Activated CD8-positive, alpha-beta memory T cell treated with anti-CD3 and anti-CD28 coated beads, Interleukin-2, amount 50 U/mL, for 24 hours (primary cell): ENCODE measurements at regions not wholly inside any gene's neighbourhood (a gene's known extent, or its start where the extent isn't known, plus 50 kb on each side); places are given as distances from the start of the nearest gene placed in this dataset.

Experiments
- DNase-seq: peaks from one replicate; pipeline ENCODE4 v3.0.0-alpha.2; 2020; ENCODE audit errors: extremely low read depth

DNA sequence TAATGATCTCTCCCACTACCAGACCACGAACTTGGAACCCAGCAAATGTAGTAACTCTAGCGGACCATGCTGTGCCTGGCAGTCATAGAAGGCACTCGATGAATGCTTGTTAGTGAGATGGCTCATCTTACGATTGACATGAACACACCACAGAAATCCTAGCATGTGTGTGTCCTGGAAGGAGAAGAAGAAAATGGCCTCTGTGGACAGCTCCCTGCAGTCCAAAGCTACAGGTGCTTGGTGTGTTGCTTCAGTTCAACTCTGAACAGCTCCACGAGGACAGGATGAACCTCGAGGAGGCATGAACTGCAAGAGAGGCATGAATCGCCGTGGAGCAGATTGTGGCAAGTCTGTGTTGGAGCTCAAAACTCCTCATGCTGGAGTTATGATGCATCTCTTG is 93.5 kb downstream of the KLF6 start:
- DNase-seq = no peak

DNA sequence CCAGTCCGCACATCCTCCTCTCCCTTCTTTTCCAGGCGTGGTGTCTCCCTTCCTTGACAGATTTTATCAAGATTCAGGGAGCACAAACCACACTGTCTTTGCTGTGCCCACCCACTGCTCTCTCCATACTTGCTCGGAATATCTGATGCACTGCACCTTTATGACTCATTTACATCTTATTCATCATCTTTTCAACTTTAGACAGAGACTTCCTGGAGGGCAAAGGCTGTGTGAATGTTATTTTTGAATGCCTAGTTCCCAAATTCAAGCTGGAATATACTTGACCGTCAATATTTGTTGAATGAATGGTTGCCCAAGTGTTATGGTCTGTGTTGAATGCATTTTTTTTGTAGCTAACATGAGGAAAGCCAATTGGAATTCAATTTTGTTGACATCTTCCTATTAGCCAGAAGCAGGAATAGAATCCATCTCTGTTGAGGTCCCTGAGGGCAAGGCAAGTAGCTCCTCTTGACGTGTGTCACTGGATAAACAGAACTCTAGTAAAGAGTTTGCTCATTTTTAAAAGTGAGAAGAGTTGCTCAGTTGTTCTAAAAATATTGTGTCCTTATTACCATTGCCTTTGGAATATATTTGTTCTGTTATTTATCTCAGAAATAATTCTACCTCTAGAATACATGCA is 95.0 kb downstream of the KLF6 start:
- DNase-seq = no peak

- DNase-seq = no peak
Measured at GRCh38 chr10:3687510-3688081, 97.4 kb downstream of the KLF6 start.

- DNase-seq = no peak
Measured at GRCh38 chr10:3685384-3685783, 99.6 kb downstream of the KLF6 start.

DNA sequence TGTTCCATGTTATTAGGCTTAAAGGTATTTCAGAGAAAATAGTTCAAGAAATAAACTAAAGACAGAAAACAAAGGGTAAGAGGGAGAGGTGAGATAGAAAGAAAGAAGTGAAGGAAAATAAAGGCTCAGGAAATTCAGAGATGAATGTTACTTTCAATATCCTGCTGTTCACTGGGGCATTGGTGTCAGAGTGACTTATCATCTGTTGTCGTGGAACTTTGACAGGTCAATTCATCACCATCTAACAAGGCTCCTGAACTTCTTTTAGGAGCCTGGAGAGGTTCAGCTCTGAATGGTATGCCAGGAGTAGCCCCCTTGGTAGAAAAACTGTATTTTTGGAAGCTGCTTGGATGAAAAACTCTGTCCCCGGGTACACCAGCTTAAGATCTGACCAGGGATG is 100.1 kb downstream of the KLF6 start:
- no peak for DNase-seq

DNA sequence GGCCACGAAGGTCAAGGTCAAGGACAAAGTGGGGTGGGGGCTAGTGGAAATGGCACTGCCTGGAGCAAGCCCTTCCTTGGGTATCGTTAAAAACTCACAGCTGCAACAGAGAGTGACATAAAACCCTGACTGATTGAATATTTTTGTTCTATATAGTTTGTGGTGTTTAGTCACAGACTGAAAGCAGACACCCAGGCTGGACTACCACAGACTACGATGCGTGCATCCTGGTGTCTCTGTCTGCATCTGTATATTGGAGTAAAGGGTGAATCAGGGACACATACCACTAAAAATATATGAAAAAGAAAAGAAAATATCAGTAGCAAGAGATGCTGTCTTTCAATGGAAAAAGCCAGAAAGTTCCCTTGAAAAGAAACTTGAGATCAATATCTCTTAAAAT is 101.4 kb downstream of the KLF6 start:
- DNase-seq = no peak

DNA sequence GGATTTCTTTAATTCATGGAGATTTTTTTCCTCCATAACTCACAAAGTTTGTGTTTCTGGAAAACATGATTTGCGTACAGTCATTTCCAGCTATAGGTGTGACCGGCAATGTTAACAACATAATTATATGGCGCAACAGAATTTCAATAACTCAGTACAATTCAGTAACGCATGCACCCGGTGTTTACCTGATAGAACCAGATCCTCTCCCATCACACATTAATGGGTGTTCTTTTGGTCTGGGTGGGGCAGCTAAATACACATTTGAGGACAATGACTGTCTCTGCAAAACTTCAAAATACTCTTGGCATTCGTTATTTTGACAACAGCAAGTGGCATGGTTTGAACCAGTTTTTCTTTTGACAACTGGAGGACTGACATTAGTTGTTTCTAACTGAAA is 102.3 kb downstream of the KLF6 start:
- no peak for DNase-seq

DNA sequence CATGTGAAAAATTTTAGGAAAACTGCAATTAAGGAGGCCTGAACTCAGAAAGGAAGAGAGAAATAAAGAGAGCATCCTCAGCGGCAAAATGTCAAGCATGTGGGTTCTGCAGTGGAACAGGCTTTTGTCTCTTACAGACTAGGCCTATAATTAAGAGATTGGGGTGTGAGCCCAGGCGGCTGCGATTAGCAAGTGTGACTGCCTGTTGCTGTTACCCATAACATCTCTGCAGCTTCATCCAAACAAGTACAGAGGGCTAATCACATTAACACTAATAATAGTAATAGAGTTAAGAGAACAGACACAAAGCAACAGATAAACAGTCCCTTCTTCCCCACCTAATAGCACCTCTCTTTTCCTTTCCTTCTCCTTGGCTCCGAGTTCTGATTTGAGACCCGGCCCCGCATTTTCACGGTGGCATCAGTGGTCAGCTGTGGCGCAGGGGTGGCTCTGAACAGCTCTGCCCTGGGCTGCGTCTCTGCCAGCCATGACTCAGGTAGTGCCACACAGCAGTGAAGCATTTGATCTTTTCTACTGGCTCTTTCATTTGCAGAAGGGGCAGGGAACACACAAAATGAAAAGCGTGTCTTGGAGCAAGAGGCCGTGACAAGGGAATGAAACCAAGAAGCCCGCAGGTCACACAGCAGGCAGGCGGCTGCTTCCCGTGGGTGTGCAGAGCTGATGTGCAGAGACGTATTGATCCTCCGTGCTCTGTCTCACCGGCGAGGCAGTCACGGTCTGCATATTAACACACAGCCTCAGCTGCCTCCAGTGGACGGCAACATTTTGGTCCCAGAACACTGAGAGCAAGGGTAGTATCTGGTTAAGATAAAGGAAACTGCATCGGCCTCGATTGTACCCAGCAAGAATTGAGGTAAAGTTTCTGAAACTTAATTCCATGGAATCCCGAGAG is 103.1 kb downstream of the KLF6 start:
- DNase-seq = no peak

DNA sequence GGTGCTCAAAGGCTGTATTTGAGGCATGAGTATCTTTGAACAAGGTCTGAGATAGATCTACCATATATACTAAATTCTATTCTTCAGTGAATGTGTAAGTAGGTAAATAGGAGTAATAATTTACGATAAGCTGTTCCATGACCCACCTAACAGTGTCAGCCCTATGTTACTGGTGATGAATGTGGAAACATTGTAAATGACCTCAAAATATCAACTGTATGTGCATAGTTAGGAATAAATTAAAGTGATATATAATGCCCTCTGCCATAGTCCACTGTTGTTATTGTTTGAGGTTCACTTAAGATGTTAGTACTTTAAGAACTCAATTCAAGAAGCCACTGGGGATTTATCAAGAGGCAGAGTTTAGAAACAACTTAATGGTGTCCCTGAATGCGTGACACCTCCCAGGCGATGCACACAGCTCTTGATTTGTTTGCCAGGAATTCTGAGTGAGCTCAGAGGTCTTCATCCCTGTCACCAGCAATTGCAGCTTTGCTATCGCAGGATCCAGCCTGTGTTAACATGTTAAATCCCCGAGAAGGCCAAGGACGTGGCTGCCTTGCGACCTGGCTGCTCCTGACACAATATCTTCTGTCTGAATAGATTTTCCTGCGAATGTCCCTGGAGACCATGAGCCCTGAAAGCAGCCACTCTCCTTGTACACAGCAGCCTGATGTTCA is 104.9 kb downstream of the KLF6 start:
- no peak for DNase-seq

DNA sequence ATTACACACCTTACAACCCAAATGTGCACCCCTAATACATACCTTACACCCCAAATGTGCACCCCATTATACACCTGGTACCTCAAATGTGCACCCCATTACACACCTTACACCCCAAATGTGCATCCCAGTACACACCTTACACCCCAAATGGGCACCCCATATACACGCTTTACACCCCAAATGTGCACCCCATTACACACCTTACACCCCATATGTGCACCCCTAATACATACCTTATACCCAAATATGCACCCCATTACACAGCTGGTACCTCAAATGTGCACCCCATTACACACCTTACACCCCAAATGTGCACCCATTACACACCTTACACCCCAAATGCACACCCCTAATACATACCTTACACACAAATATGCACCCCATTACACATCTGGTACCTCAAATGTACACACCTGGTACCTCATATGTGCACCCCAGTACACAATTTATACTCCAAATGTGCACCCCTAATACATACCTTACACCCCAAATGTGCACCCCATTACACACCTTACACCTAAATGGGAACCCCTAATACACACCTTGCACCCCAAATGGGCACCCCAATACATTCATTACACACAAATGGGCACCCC is 106.3 kb downstream of the KLF6 start:
- no peak for DNase-seq

DNA sequence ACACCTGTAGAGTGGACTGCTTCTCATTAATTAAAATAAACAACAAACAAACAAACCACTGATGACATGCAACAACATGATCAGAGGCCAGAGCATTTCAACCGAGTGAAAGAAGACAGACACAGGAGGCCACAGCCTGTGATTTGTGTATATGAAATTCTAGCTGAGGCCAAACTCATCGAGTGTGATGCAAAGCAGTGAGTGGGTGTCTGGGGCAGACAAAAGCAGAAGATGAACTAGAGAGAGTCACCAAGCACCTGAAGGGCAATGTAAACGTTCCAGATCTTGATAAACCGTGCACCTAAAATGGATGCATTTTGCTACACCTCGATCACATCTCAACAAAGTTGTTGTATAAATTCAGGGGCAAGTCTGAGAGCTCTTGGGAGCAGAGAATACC is 108.4 kb downstream of the KLF6 start:
- DNase-seq = no peak

GRCh38 chr10:3672220-3672619 is 112.8 kb downstream of the KLF6 start:
- DNase-seq = no peak

DNA sequence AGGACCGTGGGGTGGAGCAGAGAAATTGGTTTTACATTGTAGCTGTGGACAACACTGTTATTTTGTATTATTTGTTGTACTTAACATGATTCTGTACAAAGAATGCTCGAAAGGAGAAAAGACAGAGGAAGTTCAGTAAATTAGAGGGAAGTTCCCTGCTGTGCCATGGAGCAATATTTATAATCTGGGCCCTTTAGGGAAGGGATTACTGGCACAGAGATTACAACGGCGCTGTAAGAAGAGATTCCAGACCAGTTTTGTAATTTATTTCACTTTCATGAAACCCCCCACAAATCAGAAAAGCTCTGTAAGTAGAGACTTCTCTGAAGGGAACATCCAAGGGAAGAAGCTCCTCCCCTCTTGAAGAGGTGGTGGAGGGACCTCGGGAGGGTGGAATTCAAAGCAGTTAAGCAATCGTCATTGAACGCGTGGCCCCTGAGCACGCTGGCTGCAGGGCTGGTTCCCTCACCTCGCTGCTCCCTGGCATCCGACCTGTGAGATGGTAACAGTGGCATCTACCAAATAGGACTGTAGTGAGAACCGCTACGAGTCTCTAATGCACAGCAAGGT is 113.5 kb downstream of the KLF6 start:
- no peak for DNase-seq

DNA sequence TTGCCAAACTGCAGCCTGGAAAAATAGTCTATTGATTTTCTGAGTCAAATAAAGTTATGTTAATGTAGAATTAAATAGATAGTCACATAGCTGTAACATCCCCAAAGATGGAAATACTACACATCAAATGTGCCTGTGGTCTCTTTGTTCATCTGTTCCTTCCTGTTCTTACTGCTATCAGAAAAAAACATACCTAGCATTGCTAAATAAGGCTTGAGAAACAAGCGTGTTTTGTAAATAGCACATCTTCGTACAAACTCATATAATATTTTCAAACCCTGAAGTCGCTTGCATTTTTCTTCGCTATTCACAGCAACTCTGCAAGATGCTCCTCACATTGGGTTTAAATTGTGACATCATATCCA is 116.1 kb downstream of the KLF6 start:
- DNase-seq = no peak

- DNase-seq = no peak
Measured at GRCh38 chr10:3668276-3668965, 116.6 kb downstream of the KLF6 start.

- DNase-seq = no peak
Measured at GRCh38 chr10:3666525-3667302, 118.3 kb downstream of the KLF6 start.

GRCh38 chr10:3665316-3665908 is 119.6 kb downstream of the KLF6 start:
- DNase-seq = no peak

DNA sequence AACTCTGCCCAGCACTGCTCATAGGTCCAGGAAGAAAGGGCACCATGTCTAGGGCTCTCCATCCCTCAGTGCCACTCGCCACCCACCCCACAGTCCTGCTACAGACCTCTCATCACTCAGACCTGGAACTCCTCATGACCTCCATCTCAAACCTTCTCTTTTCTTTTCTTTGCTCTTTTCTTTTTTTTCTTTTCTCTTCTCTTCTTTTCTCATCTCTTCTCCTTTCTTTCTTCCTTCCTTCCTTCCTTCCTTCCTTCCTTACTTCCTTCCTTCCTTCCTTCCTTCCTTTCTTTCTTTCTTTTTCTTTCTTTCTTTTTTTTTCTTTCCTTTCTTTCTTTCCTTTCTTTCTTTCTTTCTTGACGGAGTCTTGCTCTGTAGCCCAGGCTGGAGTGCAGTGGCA is 122.2 kb downstream of the KLF6 start:
- DNase-seq = no peak

DNA sequence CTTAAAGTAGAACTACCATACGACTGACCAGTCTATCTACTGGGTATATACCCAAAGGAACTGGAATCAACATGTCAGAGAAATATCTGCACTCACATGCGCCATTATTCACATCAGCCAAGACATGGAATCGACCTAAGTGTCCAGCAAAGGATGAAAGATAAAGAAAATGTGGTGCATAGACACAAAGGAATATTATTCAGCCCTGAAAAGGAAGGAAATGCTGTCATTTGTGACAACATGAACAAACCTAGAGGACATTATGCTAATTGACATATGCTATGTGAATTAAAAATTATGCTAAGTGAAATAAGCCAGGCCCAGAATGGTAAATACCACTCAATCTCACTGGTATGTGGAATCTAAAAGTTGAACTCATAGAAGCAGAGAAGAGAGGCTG is 123.7 kb downstream of the KLF6 start:
- DNase-seq = no peak

- no peak for DNase-seq
Measured at GRCh38 chr10:3660753-3661152, 124.3 kb downstream of the KLF6 start.
